ENCODE measurements at regions not wholly inside any gene's neighbourhood (a gene's known extent, or its start where the extent isn't known, plus 50 kb on each side); places are given as distances from the start of the nearest gene placed in this dataset.
A peak's percentile ranks its signal among the peaks of the same experiment; 100 is the strongest.

DNA sequence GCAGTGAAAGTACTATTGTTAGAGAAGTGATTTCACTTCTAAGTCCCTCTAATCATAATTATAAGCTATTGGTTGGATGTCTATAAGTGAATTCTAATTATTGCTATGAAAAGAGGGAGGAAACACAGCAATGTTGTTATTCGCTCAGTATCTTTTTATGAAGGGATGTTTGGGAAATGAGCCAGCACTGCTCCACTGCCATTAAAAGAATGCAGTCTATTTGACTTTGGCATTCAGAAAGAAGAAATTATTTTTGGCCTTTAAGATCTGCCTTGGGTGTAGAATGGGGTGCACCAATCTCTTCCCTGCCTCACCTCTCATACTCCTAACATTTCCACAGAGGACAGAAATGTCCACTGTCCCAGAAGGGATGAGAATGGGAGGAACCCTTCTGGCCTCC is 332.0 kb downstream of the SPATA31D1 start:
- ATAC-seq (ENCODE audit: insufficient read depth, low FRiP score) (no peak), DNase-seq (peak in 2 of 3 donors; percentile 19 to 42)
- H3K27ac ChIP-seq (ENCODE audit: low read depth in 1 of 2, low read length in 1 of 2): no peak overlapping the region
- no peak overlapping the region for H3K4me3 ChIP-seq
- H3K9ac ChIP-seq (ENCODE audit: insufficient read depth in 1 of 2, low read length in 2 of 2): no peak overlapping the region
- 52 to 68% methylated on average over 1 of the region's 1 CpG for WGBS, 2 donors
- no peaks in the 10 kb centered on the region for H3K9me3 ChIP-seq (ENCODE audit: control insufficient read depth in 4 of 4, insufficient read depth in 3 of 4, low read length in 3 of 4)
- H3K36me3 ChIP-seq (ENCODE audit: control insufficient read depth in 4 of 4, insufficient read depth in 4 of 4, low read length in 4 of 4): no peaks in the 10 kb centered on the region
- H3K4me1 ChIP-seq (ENCODE audit: control insufficient read depth in 5 of 5, insufficient read depth in 5 of 5, low read length in 5 of 5): no peaks in the 10 kb centered on the region
- no peaks in the 10 kb centered on the region for H3K27me3 ChIP-seq (ENCODE audit: control insufficient read depth in 3 of 3, insufficient read depth in 3 of 3, low read length in 2 of 3)
- TF ChIP-seq, protein P1, sequence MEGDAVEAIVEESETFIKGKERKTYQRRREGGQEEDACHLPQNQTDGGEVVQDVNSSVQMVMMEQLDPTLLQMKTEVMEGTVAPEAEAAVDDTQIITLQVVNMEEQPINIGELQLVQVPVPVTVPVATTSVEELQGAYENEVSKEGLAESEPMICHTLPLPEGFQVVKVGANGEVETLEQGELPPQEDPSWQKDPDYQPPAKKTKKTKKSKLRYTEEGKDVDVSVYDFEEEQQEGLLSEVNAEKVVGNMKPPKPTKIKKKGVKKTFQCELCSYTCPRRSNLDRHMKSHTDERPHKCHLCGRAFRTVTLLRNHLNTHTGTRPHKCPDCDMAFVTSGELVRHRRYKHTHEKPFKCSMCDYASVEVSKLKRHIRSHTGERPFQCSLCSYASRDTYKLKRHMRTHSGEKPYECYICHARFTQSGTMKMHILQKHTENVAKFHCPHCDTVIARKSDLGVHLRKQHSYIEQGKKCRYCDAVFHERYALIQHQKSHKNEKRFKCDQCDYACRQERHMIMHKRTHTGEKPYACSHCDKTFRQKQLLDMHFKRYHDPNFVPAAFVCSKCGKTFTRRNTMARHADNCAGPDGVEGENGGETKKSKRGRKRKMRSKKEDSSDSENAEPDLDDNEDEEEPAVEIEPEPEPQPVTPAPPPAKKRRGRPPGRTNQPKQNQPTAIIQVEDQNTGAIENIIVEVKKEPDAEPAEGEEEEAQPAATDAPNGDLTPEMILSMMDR (IDR thresholded peaks at IDR 0.05; ENCODE audit: control extremely low read depth, extremely low read depth): no peak

DNA sequence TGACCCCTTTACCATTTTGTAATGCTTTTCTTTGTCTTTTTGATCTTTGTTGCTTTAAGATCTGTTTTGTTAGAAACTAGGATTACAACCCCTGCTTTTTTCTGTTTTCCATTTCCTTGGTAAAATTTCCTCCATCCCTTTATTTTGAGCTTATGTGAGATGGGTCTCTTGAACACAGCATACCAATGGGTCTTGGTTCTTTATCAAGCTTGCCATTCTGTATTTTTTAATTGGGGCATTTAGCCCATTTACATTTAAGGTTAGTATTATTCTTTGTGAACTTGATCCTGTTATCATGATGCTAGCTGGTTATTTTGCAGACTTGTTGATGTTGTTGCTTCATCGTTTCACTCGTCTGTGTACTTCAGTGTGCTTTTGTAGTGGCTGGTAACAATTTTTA is 337.3 kb downstream of the SPATA31D1 start:
- H3K27ac ChIP-seq (ENCODE audit: low read depth in 1 of 2, low read length in 1 of 2): no peak overlapping the region
- no peaks in the 10 kb centered on the region for H3K27me3 ChIP-seq (ENCODE audit: control insufficient read depth in 3 of 3, insufficient read depth in 3 of 3, low read length in 2 of 3)
- H3K36me3 ChIP-seq (ENCODE audit: control insufficient read depth in 4 of 4, insufficient read depth in 4 of 4, low read length in 4 of 4): no peaks in the 10 kb centered on the region
- DNase-seq (no peak), ATAC-seq (ENCODE audit: insufficient read depth, low FRiP score) (no peak)
- no peak overlapping the region for H3K9ac ChIP-seq (ENCODE audit: insufficient read depth in 1 of 2, low read length in 2 of 2)
- TF ChIP-seq, protein P1 (IDR thresholded peaks at IDR 0.05; ENCODE audit: control extremely low read depth, extremely low read depth): no peak
- no peaks in the 10 kb centered on the region for H3K4me1 ChIP-seq (ENCODE audit: control insufficient read depth in 5 of 5, insufficient read depth in 5 of 5, low read length in 5 of 5)
- WGBS, 2 donors: 91 to 92% methylated on average over 2 of the region's 2 CpGs
- H3K4me3 ChIP-seq: no peak overlapping the region
- H3K9me3 ChIP-seq (ENCODE audit: control insufficient read depth in 4 of 4, insufficient read depth in 3 of 4, low read length in 3 of 4): peaks cover 0 to 4% (median 0%) of the 10 kb centered on the region in 4 donors

GRCh38 chr9:82327641-82328040 is 339.1 kb downstream of the SPATA31D1 start:
- H3K9me3 ChIP-seq (ENCODE audit: control insufficient read depth in 4 of 4, insufficient read depth in 3 of 4, low read length in 3 of 4): peaks cover 0 to 4% (median 0%) of the 10 kb centered on the region in 4 donors
- H3K27ac ChIP-seq (ENCODE audit: low read depth in 1 of 2, low read length in 1 of 2): no peak overlapping the region
- H3K27me3 ChIP-seq (ENCODE audit: control insufficient read depth in 3 of 3, insufficient read depth in 3 of 3, low read length in 2 of 3): no peaks in the 10 kb centered on the region
- DNase-seq (no peak), ATAC-seq (ENCODE audit: insufficient read depth, low FRiP score) (no peak)
- TF ChIP-seq, protein P1 (IDR thresholded peaks at IDR 0.05; ENCODE audit: control extremely low read depth, extremely low read depth): no peak
- peaks cover 0 to 7% (median 0%) of the 10 kb centered on the region in 5 donors for H3K4me1 ChIP-seq (ENCODE audit: control insufficient read depth in 5 of 5, insufficient read depth in 5 of 5, low read length in 5 of 5)
- H3K4me3 ChIP-seq: no peak overlapping the region
- no peaks in the 10 kb centered on the region for H3K36me3 ChIP-seq (ENCODE audit: control insufficient read depth in 4 of 4, insufficient read depth in 4 of 4, low read length in 4 of 4)
- no peak overlapping the region for H3K9ac ChIP-seq (ENCODE audit: insufficient read depth in 1 of 2, low read length in 2 of 2)
- 95 to 98% methylated on average over 2 of the region's 2 CpGs for WGBS, 2 donors

DNA sequence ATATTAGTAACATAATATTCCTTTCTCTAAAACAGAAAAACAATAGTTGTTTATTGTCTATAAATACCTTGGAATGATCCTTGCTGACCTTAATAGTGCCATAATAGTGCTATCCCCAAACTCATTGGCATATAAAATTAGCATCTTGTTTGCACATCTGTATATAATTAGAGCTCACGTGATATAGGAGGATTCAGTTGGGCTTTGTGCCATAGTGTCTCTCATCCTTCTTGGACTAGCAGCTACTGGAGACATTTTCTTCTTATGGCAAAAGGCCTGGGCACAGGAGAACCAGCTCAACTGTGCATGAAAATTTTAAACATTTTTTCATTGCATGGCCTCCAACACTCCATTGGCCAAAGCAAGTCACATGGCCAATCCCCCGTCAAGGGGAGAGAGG is 342.5 kb downstream of the SPATA31D1 start:
- Histone ChIP-seq H3K9ac (ENCODE audit: insufficient read depth in 1 of 2, low read length in 2 of 2) (no peak overlapping the region), H3K36me3 (ENCODE audit: control insufficient read depth in 4 of 4, insufficient read depth in 4 of 4, low read length in 4 of 4) (no peaks in the 10 kb centered on the region), H3K9me3 (ENCODE audit: control insufficient read depth in 4 of 4, insufficient read depth in 3 of 4, low read length in 3 of 4) (peaks cover 0 to 4% (median 0%) of the 10 kb centered on the region in 4 donors), H3K27ac (ENCODE audit: low read depth in 1 of 2, low read length in 1 of 2) (no peak overlapping the region), H3K27me3 (ENCODE audit: control insufficient read depth in 3 of 3, insufficient read depth in 3 of 3, low read length in 2 of 3) (no peaks in the 10 kb centered on the region), H3K4me3 (no peak overlapping the region), H3K4me1 (ENCODE audit: control insufficient read depth in 5 of 5, insufficient read depth in 5 of 5, low read length in 5 of 5) (peaks cover 0 to 7% (median 0%) of the 10 kb centered on the region in 5 donors)
- ATAC-seq (ENCODE audit: insufficient read depth, low FRiP score) (no peak), DNase-seq (no peak)
- 69 to 98% methylated on average over 2 of the region's 2 CpGs for WGBS, 2 donors
- TF ChIP-seq, protein P1 (IDR thresholded peaks at IDR 0.05; ENCODE audit: control extremely low read depth, extremely low read depth): no peak

Data from lung (tissue), 11 donors.